Loucy (cell line): ENCODE measurements at regions not wholly inside any gene's neighbourhood (a gene's known extent, or its start where the extent isn't known, plus 50 kb on each side); places are given as distances from the start of the nearest gene placed in this dataset.

Source experiments
- H2AFZ ChIP-seq: fragments of 200-600 bp; sonication (generic); 2 replicates; pipeline ENCODE4 v1.6.0; 2016; ENCODE audit warnings: antibody characterized with exemption, mild to moderate bottlenecking, low read length, moderate library complexity
- H3F3A ChIP-seq: fragments of 200-600 bp; 2 replicates; pipeline ENCODE4 v1.6.0; 2016; ENCODE audit warnings: antibody characterized with exemption, low read depth, mild to moderate bottlenecking
- H3K27me3 ChIP-seq: fragments of 200-600 bp; sonication (generic); 2 replicates; pipeline ENCODE4 v1.6.1; 2014; ENCODE audit warnings: low read length, mild to moderate bottlenecking; ENCODE audit not compliant: insufficient read depth, poor library complexity, severe bottlenecking
- H3K36me3 ChIP-seq: fragments of 200-600 bp; sonication (generic); 2 replicates; pipeline ENCODE4 v1.6.1; 2016; ENCODE audit warnings: low read length; ENCODE audit not compliant: insufficient read depth
- H3K4me1 ChIP-seq: fragments of 200-600 bp; sonication (generic); 2 replicates; pipeline ENCODE4 v1.5.1; 2014; ENCODE audit warnings: low read length, mild to moderate bottlenecking; ENCODE audit not compliant: insufficient read depth, poor library complexity, severe bottlenecking
- H3K4me2 ChIP-seq: fragments of 200-600 bp; sonication (generic); 2 replicates; pipeline ENCODE4 v1.6.0; 2014; ENCODE audit warnings: antibody characterized with exemption, low read length, low read depth, mild to moderate bottlenecking; ENCODE audit not compliant: poor library complexity, severe bottlenecking
- H3K4me3 ChIP-seq: fragments of 200-600 bp; sonication (generic); 2 replicates; pipeline ENCODE4 v1.5.1; 2014; ENCODE audit warnings: low read length, mild to moderate bottlenecking, mixed read lengths; ENCODE audit not compliant: poor library complexity, severe bottlenecking
- H3K79me2 ChIP-seq: fragments of 200-600 bp; sonication (generic); 2 replicates; pipeline ENCODE4 v1.6.1; 2014; ENCODE audit warnings: low read length; ENCODE audit not compliant: insufficient read depth
- H3K9ac ChIP-seq: fragments of 200-600 bp; sonication (generic); 2 replicates; pipeline ENCODE4 v1.6.0; 2014; ENCODE audit warnings: mild to moderate bottlenecking, low read depth, low read length, moderate library complexity; ENCODE audit not compliant: poor library complexity, severe bottlenecking
- H3K9me2 ChIP-seq: fragments of 200-600 bp; sonication (generic); replicated peaks from 2 replicates; pipeline ENCODE4 v1.6.1; 2016; ENCODE audit warnings: low read depth, low read length, mixed read lengths
- H3K9me3 ChIP-seq: fragments of 200-600 bp; sonication (generic); 2 replicates; pipeline ENCODE4 v1.6.1; 2014; ENCODE audit warnings: mild to moderate bottlenecking, antibody characterized with exemption, low read length, low read depth; ENCODE audit not compliant: insufficient read depth
- H4K20me1 ChIP-seq: fragments of 200-600 bp; sonication (generic); 2 replicates; pipeline ENCODE4 v1.6.0; 2014; ENCODE audit warnings: antibody characterized with exemption, low read length, mild to moderate bottlenecking; ENCODE audit not compliant: insufficient read depth, poor library complexity, severe bottlenecking
- CTCF ChIP-seq: fragments of 200-600 bp; sonication (generic); conservative IDR thresholded peaks from 2 replicates; pipeline ENCODE4 v1.5.1; 2014; ENCODE audit warnings: mild to moderate bottlenecking, antibody characterized with exemption, low read length
- EZH2phosphoT487 ChIP-seq: fragments of 200-600 bp; IDR thresholded peaks from 2 replicates; pipeline ENCODE4 v1.6.1; 2018; ENCODE audit warnings: antibody characterized with exemption, mild to moderate bottlenecking, moderate library complexity, borderline replicate concordance

DNA sequence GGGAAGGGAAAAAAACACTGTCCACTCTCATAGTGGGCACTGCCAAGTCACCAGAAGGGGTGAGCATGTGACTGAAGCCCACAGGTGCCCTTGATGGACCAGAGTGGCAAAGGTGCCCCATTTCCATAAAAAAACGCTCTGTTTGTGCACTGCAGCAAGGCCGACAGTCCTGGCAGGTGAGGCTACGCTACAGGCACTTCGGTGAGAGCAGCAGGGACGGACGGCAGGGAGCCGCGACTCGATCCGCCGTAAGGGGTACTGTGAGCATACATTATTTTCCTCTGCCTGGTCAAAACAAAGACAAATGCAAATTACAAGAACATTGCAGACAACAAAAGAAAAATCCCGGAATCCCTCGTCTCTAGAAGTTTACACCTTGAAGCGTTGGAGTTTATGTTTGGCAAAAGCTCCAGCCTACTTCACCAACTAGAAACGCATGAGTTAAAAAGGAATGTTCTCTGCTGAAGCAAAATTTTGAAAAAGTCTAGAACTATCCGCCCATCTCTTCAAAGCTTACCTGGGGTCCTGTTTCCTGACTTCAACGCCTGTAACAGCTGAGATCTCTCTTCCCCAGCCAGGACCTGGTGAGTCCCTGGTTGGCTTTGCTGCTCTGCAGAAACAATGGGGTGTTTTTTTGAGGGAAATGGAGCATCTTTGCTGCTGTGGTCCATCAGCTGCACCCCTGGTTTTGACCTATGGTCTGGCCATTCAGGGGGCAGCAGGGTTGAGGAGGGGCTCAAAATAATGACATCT, 52.9 kb upstream of the RFLNA start:
- Histone ChIP-seq H3K9me2 (no peaks in the 10 kb centered on the region), H3K4me2 (no peak overlapping the region), H3K4me1 (no peaks in the 10 kb centered on the region), H3K4me3 (no peak overlapping the region), H4K20me1 (no peaks in the 10 kb centered on the region), H3K36me3 (no peaks in the 10 kb centered on the region), H3K9me3 (no peaks in the 10 kb centered on the region), H2AFZ (no peak overlapping the region), H3K27me3 (no peaks in the 10 kb centered on the region), H3F3A (no peaks in the 10 kb centered on the region), H3K9ac (no peak overlapping the region), H3K79me2 (no peaks in the 10 kb centered on the region)
- no peak for TF ChIP-seq EZH2phosphoT487

DNA sequence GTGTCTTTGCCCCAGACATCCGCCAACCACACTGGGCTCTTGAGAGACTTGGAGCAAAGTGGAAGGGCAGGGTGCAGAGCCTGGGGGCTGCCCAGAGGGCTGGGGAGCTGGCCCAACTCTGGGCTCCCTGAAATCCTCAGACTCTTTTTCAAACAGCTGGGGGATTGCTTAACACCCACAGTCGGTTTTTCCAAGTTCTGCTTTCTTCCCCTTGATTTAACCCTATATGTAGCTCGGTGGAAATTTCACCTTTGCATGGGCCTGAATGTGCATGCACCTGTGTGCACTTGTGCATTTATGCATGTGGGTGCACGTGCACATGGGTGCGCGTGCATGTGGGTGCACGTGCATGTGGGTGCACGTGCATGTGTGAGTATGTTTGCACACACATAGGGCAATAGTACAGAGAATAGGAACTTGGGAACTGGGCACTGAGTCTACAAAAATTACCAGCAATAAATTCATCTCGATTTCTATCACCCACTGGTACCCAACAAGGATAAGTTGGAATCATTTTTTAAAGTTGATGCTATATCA, 52.3 kb upstream of the RFLNA start:
- H3K4me1 ChIP-seq, result no peaks in the 10 kb centered on the region
- no peaks in the 10 kb centered on the region for H4K20me1 ChIP-seq
- no peaks in the 10 kb centered on the region for H3K79me2 ChIP-seq
- H3K4me3 ChIP-seq, result no peak overlapping the region
- H2AFZ ChIP-seq, result no peak overlapping the region
- no peaks in the 10 kb centered on the region for H3K9me3 ChIP-seq
- H3K9ac ChIP-seq, result no peak overlapping the region
- H3K4me2 ChIP-seq, result no peak overlapping the region
- no peaks in the 10 kb centered on the region for H3K36me3 ChIP-seq
- H3K27me3 ChIP-seq, result no peaks in the 10 kb centered on the region
- TF ChIP-seq CTCF, result no peak
- no peak for TF ChIP-seq EZH2phosphoT487
- no peaks in the 10 kb centered on the region for H3K9me2 ChIP-seq
- H3F3A ChIP-seq, result no peaks in the 10 kb centered on the region

DNA sequence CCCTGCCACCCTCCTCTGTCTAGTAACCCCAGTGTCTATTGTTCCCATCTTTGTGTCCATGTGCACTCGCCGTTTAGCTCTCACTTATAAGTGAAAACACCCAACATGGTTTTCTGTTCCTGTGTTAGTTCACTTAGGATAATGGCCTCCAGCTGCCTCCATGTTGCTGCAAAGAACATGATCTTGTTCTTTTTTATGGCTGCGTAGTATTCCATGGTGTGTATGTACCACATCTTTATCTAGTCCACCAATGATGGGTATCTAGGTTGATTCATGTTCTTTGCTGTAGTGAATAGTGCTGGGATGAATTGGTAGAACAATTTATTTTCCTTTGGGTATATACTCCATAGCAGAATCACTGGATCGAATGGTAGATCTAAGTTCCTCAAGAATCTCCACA, 51.0 kb upstream of the RFLNA start:
- H3F3A ChIP-seq, result no peaks in the 10 kb centered on the region
- H3K36me3 ChIP-seq, result no peaks in the 10 kb centered on the region
- no peaks in the 10 kb centered on the region for H3K27me3 ChIP-seq
- H3K79me2 ChIP-seq, result no peaks in the 10 kb centered on the region
- TF ChIP-seq CTCF (no peak), EZH2phosphoT487 (no peak)
- H3K9me2 ChIP-seq, result no peaks in the 10 kb centered on the region
- no peak overlapping the region for H3K9ac ChIP-seq
- H3K4me1 ChIP-seq, result no peaks in the 10 kb centered on the region
- no peak overlapping the region for H2AFZ ChIP-seq
- no peaks in the 10 kb centered on the region for H3K9me3 ChIP-seq
- no peak overlapping the region for H3K4me2 ChIP-seq
- no peak overlapping the region for H3K4me3 ChIP-seq
- no peaks in the 10 kb centered on the region for H4K20me1 ChIP-seq
